K562 (cell line): ENCODE measurements at regions not wholly inside any gene's neighbourhood (a gene's known extent, or its start where the extent isn't known, plus 50 kb on each side); places are given as distances from the start of the nearest gene placed in this dataset.
A peak's percentile ranks its signal among the peaks of the same experiment; 100 is the strongest.

Source experiments
- BDP1 ChIP-seq: IDR thresholded peaks from 3 replicates; pipeline ENCODE4 v1.6.1; 2011; ENCODE audit not compliant: insufficient read length, insufficient read depth
- CREM ChIP-seq: IDR thresholded peaks from 2 replicates; pipeline ENCODE4 v1.6.1; 2014; ENCODE audit warnings: antibody characterized with exemption, low read depth
- CSDE1 ChIP-seq, 2 experiments: fragments of 450-650 bp; IDR thresholded peaks; 2 replicates each; pipeline ENCODE4 v1.6.1; 2016; ENCODE audit warnings: mild to moderate bottlenecking in 1 of 2
- E2F3 ChIP-seq: fragments of 250-450 bp; sonication (Bioruptor Pico); IDR thresholded peaks from 2 replicates; pipeline ENCODE4 v1.4.0; 2020; ENCODE audit warnings: mild to moderate bottlenecking
- EZH2 ChIP-seq: IDR thresholded peaks from 2 replicates; pipeline ENCODE4 v1.6.1; 2012; ENCODE audit warnings: low read depth, mild to moderate bottlenecking, inconsistent platforms, low read length, borderline replicate concordance
- HMG20A ChIP-seq: fragments of 450-650 bp; formaldehyde crosslinking; conservative IDR thresholded peaks from 2 replicates; pipeline ENCODE4 v1.4.0; 2020; ENCODE audit warnings: mild to moderate bottlenecking, mixed read lengths
- IRF2 ChIP-seq: sonication (generic); formaldehyde crosslinking; IDR thresholded peaks from 2 replicates; pipeline ENCODE4 v1.8.1; 2022; ENCODE audit warnings: mild to moderate bottlenecking, missing genetic modification reagents
- JUN ChIP-seq, 2 experiments: sonication (generic) in 1 of 2; formaldehyde crosslinking in 1 of 2; IDR thresholded peaks; 2 replicates each; pipeline versions ENCODE4 v1.6.1 to v1.8.0; 2012 to 2022; ENCODE audit warnings: borderline replicate concordance in 2 of 2, mild to moderate bottlenecking in 2 of 2, improper control_type of control experiment in 1 of 2, low read depth in 1 of 2, low read length in 1 of 2, missing genetic modification reagents in 1 of 2
- KAT7 ChIP-seq: sonication (generic); formaldehyde crosslinking; IDR thresholded peaks from 2 replicates; pipeline ENCODE4 v1.8.0; 2022; ENCODE audit warnings: missing genetic modification reagents, mild to moderate bottlenecking, borderline replicate concordance
- KAT8 ChIP-seq: fragments of 450-650 bp; IDR thresholded peaks from 2 replicates; pipeline ENCODE4 v1.6.1; 2016; ENCODE audit warnings: low read depth, mild to moderate bottlenecking
- KDM4B ChIP-seq, 2 experiments: fragments of 450-650 bp in 1 of 2; sonication (generic) in 1 of 2; IDR thresholded peaks; 2 replicates each; pipeline ENCODE4 v1.6.1; 2016 to 2017; ENCODE audit warnings: borderline replicate concordance in 2 of 2, antibody characterized with exemption in 1 of 2, low read depth in 1 of 2, mild to moderate bottlenecking in 1 of 2
- NFATC3 ChIP-seq: fragments of 450-650 bp; IDR thresholded peaks from 2 replicates; pipeline ENCODE4 v1.6.1; 2017; ENCODE audit warnings: mild to moderate bottlenecking
- POLR2G ChIP-seq: fragments of 200-400 bp; formaldehyde crosslinking; IDR thresholded peaks from 2 replicates; pipeline ENCODE4 v1.6.1; 2017; ENCODE audit warnings: low read depth, mild to moderate bottlenecking, antibody characterized with exemption, low read length, moderate library complexity
- RBBP5 ChIP-seq: fragments of 200-600 bp; sonication (generic); IDR thresholded peaks from 2 replicates; pipeline ENCODE4 v1.6.1; 2012; ENCODE audit warnings: borderline replicate concordance, mild to moderate bottlenecking, low read length, control low read depth, inconsistent platforms; ENCODE audit not compliant: insufficient read depth, poor library complexity, severe bottlenecking
- SMC3 ChIP-seq: conservative IDR thresholded peaks from 2 replicates; pipeline ENCODE4 v1.6.1; 2011; ENCODE audit warnings: low read depth, low read length, improper control_type of control experiment; ENCODE audit not compliant: insufficient read depth
- TAF1 ChIP-seq: IDR thresholded peaks from 2 replicates; pipeline ENCODE4 v1.6.1; 2011; ENCODE audit warnings: mild to moderate bottlenecking, low read length, moderate library complexity; ENCODE audit not compliant: insufficient read depth, control insufficient read depth, severe bottlenecking; ENCODE audit errors: extremely low read depth
- ZNF354B ChIP-seq: fragments of 250-450 bp; sonication (Bioruptor Pico); IDR thresholded peaks from 2 replicates; pipeline ENCODE4 v1.4.0; 2020
- ZNF41 ChIP-seq: fragments of 250-450 bp; sonication (Bioruptor Pico); conservative IDR thresholded peaks from 2 replicates; pipeline ENCODE4 v1.4.0; 2020; ENCODE audit warnings: mild to moderate bottlenecking
- ZNF589 ChIP-seq: fragments of 200-800 bp; sonication (Bioruptor generic); IDR thresholded peaks from 2 replicates; pipeline ENCODE4 v1.6.1; 2016; ENCODE audit warnings: low read depth, missing genetic modification characterization, missing compliant biosample characterization
- TF ChIP-seq, protein P1 (sequence below): fragments of 250-450 bp; sonication (Bioruptor Pico); IDR thresholded peaks from 2 replicates; pipeline ENCODE4 v1.4.0; 2020; ENCODE audit warnings: mild to moderate bottlenecking, moderate library complexity
- TF ChIP-seq, protein P2 (sequence below): fragments of 250-450 bp; sonication (Bioruptor Pico); IDR thresholded peaks from 2 replicates; pipeline ENCODE4 v1.8.0; 2021; ENCODE audit warnings: moderate library complexity, mild to moderate bottlenecking, inconsistent platforms
- TF ChIP-seq, protein P3 (sequence below): fragments of 250-450 bp; sonication (Bioruptor Pico); IDR thresholded peaks from 2 replicates; pipeline ENCODE4 v1.8.0; 2022; ENCODE audit warnings: inconsistent platforms

DNA sequence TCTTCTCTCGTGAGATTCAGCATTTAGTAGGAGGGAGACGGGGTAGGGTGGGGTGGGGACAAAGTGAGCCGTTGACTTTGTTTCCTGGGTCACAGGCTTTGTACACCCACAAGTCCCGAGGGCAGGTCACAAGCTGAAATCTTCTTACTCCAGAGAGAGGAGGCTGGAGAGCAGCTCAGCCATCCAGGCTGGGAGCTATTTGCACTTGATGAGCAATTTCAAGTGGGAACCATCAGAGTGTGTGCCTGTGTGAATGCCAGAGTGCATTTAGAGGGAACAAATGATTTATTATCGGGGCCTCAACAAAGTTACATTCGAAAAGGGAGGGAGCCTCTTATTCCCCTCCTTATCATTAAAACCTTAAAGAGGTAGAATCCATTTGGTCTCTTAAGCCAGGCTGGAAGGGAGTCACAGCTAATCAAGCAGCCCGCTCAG, 155.7 kb upstream of the JARID2 start (continued):
- TF ChIP-seq, protein P1, sequence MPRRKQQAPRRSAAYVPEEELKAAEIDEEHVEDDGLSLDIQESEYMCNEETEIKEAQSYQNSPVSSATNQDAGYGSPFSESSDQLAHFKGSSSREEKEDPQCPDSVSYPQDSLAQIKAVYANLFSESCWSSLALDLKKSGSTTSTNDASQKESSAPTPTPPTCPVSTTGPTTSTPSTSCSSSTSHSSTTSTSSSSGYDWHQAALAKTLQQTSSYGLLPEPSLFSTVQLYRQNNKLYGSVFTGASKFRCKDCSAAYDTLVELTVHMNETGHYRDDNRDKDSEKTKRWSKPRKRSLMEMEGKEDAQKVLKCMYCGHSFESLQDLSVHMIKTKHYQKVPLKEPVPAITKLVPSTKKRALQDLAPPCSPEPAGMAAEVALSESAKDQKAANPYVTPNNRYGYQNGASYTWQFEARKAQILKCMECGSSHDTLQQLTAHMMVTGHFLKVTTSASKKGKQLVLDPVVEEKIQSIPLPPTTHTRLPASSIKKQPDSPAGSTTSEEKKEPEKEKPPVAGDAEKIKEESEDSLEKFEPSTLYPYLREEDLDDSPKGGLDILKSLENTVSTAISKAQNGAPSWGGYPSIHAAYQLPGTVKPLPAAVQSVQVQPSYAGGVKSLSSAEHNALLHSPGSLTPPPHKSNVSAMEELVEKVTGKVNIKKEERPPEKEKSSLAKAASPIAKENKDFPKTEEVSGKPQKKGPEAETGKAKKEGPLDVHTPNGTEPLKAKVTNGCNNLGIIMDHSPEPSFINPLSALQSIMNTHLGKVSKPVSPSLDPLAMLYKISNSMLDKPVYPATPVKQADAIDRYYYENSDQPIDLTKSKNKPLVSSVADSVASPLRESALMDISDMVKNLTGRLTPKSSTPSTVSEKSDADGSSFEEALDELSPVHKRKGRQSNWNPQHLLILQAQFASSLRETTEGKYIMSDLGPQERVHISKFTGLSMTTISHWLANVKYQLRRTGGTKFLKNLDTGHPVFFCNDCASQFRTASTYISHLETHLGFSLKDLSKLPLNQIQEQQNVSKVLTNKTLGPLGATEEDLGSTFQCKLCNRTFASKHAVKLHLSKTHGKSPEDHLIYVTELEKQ (CRISPR knock-in tag) = no peak
- TF ChIP-seq, protein P2, sequence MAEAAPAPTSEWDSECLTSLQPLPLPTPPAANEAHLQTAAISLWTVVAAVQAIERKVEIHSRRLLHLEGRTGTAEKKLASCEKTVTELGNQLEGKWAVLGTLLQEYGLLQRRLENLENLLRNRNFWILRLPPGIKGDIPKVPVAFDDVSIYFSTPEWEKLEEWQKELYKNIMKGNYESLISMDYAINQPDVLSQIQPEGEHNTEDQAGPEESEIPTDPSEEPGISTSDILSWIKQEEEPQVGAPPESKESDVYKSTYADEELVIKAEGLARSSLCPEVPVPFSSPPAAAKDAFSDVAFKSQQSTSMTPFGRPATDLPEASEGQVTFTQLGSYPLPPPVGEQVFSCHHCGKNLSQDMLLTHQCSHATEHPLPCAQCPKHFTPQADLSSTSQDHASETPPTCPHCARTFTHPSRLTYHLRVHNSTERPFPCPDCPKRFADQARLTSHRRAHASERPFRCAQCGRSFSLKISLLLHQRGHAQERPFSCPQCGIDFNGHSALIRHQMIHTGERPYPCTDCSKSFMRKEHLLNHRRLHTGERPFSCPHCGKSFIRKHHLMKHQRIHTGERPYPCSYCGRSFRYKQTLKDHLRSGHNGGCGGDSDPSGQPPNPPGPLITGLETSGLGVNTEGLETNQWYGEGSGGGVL (CRISPR knock-in tag) = no peak
- TF ChIP-seq ZNF354B (CRISPR knock-in tag) = no peak; the same call in 1 of the 2 replicates
- 0 out of 2 replicates have a peak, but pooled peaks have one; percentile 58 for TF ChIP-seq ZNF41 (CRISPR knock-in tag)
- no peak for TF ChIP-seq KDM4B (IDR thresholded peaks at IDR 0.05; ENCODE audit: borderline replicate concordance in 2 of 2, low read depth in 1 of 2)
- no peak for TF ChIP-seq ZNF589
- no peak; the same call in 1 of the 2 replicates for TF ChIP-seq CREM
- no peak for TF ChIP-seq HMG20A (CRISPR knock-in tag)
- TF ChIP-seq NFATC3 = no peak
- no peak for TF ChIP-seq CSDE1 (IDR thresholded peaks at IDR 0.05)
- TF ChIP-seq SMC3 = no peak
- no peak for TF ChIP-seq RBBP5
- TF ChIP-seq POLR2G = no peak; the same call in 1 of the 2 replicates
- TF ChIP-seq BDP1 = no peak
- TF ChIP-seq, protein P3, sequence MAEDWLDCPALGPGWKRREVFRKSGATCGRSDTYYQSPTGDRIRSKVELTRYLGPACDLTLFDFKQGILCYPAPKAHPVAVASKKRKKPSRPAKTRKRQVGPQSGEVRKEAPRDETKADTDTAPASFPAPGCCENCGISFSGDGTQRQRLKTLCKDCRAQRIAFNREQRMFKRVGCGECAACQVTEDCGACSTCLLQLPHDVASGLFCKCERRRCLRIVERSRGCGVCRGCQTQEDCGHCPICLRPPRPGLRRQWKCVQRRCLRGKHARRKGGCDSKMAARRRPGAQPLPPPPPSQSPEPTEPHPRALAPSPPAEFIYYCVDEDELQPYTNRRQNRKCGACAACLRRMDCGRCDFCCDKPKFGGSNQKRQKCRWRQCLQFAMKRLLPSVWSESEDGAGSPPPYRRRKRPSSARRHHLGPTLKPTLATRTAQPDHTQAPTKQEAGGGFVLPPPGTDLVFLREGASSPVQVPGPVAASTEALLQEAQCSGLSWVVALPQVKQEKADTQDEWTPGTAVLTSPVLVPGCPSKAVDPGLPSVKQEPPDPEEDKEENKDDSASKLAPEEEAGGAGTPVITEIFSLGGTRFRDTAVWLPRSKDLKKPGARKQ (CRISPR knock-in tag) = no peak
- no peak for TF ChIP-seq E2F3
- no peak for TF ChIP-seq KAT8
- TF ChIP-seq KAT7 (CRISPR knock-in tag) = no peak
- no peak for TF ChIP-seq EZH2
- no peak for TF ChIP-seq IRF2 (CRISPR knock-in tag)
- TF ChIP-seq TAF1 = peak; percentile 66
- TF ChIP-seq JUN (IDR thresholded peaks at IDR 0.05; ENCODE audit: borderline replicate concordance, low read depth, low read length) = peak; percentile 15; the same call in 1 of the 2 replicates
- TF ChIP-seq JUN (CRISPR knock-in tag; IDR thresholded peaks at IDR 0.05; ENCODE audit: borderline replicate concordance) = no peak
